WI38 (cell line): ENCODE measurements at regions not wholly inside any gene's neighbourhood (a gene's known extent, or its start where the extent isn't known, plus 50 kb on each side); places are given as distances from the start of the nearest gene placed in this dataset.
"Not testable (repeated sequence)": the region's sequence is repeated elsewhere in the genome, so short reads cannot be mapped to it uniquely, and the experiment has no call there.

Experiments used
- H3K4me3 ChIP-seq: 2 replicates; pipeline ENCODE4 v1.5.1; 2011; ENCODE audit warnings: low read depth, mild to moderate bottlenecking, control low read depth, low read length
- TF ChIP-seq, protein P1 (sequence below): IDR thresholded peaks from 2 replicates; pipeline ENCODE4 v1.5.1; 2012; ENCODE audit warnings: low read depth, mild to moderate bottlenecking, control low read depth, low read length

DNA sequence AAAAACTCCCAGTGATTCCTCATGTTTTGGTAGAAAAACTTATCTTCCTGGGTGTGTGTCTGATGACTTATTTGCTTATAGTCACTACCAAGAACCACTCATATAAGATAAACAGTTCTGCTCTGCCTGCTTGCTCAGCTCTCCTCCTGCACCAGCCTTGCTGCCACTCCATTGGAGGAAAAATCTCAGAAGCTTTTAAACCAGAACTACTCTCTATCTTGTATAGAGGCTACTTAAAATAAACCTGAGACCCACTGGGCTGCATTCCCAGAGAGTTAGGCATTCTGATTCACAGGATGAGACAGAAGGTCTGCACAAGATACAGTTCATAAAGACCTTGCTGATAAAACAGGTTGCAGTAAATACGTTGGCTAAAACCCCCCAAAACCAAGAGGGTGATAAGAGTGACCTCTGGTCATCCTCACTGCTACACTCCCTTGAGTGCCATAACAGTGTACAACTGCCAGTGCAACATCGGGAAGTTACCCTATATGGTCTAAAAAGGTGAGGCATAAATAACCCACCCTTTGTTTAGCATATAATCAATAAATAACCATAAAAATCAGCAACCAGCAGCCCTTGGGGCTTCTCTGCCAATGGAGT, 728.3 kb downstream of the EPHA7 start:
- TF ChIP-seq, protein P1, sequence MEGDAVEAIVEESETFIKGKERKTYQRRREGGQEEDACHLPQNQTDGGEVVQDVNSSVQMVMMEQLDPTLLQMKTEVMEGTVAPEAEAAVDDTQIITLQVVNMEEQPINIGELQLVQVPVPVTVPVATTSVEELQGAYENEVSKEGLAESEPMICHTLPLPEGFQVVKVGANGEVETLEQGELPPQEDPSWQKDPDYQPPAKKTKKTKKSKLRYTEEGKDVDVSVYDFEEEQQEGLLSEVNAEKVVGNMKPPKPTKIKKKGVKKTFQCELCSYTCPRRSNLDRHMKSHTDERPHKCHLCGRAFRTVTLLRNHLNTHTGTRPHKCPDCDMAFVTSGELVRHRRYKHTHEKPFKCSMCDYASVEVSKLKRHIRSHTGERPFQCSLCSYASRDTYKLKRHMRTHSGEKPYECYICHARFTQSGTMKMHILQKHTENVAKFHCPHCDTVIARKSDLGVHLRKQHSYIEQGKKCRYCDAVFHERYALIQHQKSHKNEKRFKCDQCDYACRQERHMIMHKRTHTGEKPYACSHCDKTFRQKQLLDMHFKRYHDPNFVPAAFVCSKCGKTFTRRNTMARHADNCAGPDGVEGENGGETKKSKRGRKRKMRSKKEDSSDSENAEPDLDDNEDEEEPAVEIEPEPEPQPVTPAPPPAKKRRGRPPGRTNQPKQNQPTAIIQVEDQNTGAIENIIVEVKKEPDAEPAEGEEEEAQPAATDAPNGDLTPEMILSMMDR = no peak
- no peak overlapping the region for H3K4me3 ChIP-seq

DNA sequence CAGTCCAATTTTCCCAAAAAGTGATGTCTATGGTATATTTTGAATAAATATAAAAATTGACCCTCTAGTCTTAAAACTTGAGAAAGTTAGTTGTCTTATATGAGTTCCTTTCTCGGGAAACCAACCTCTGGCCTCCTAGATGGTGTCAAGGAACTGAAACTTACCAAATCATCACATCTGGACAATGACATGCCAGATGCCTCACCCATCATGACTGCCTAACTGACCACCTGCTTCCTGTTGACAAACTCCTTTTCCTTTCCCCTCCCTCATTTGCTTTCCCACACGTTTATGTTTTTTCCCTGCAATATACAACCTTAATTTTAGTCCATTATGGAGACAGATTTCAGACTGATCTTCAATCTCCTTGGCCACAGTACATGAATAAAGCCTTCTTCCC, 731.0 kb downstream of the EPHA7 start:
- H3K4me3 ChIP-seq = no peak overlapping the region
- TF ChIP-seq, protein P1 = no peak

DNA sequence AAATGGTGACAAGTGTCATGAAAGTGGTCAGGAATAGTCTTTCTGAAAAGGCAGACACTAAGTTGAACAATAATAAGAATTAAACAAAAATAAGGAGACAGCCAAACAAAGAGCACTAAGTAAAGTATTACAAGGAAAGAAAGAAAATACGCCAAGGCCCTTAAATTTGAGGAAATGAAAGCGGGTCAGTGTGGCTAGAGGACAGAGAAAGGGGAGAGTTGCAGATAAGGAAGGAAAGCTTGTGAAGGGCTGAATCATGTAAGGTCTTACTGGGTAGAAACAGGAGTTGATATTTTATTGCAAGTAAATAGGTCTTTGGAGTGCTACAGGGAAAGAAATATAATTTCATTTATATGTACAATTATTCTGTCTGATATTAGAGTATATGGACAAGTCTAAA, 732.1 kb downstream of the EPHA7 start:
- no peak overlapping the region for H3K4me3 ChIP-seq
- TF ChIP-seq, protein P1 = no peak

DNA sequence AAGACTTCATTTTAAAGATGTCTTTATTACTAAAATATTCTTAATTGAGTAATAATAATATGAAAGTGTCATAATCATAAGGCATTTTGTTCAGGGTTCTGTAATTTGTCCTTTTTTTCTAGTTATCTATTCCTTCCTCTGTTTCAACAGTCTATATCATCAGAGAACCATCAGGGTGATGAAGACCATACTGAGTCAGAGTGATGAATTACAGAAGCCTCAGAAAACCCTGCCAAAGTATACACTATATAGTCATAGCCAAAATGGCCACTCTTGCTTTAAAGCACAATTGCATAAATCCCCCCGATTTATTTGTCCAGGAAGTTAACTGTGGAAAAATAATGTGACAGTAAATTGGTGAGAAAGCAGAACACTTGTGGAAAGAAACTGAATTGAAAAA, 735.0 kb downstream of the EPHA7 start:
- TF ChIP-seq, protein P1 = no peak
- H3K4me3 ChIP-seq = no peak overlapping the region

DNA sequence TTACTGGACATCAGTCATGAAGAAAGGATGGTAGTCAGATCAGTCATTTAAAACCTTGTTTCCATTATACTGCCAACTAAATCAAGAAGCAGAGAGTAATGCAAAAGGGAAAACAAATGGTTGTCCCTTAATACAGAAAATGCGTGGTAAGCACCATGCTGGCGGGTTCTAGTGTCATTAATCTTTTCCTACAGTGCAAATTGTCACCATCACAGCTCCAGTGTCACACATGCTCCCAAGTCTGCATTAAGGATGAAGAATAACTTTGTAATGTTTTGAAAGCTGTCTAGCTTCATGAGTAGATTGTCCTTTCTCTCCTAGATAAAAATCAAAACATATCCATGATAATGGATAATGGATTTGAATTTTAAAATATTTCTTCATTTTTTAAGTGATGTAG, 735.6 kb downstream of the EPHA7 start:
- no peak overlapping the region for H3K4me3 ChIP-seq
- TF ChIP-seq, protein P1 = no peak

DNA sequence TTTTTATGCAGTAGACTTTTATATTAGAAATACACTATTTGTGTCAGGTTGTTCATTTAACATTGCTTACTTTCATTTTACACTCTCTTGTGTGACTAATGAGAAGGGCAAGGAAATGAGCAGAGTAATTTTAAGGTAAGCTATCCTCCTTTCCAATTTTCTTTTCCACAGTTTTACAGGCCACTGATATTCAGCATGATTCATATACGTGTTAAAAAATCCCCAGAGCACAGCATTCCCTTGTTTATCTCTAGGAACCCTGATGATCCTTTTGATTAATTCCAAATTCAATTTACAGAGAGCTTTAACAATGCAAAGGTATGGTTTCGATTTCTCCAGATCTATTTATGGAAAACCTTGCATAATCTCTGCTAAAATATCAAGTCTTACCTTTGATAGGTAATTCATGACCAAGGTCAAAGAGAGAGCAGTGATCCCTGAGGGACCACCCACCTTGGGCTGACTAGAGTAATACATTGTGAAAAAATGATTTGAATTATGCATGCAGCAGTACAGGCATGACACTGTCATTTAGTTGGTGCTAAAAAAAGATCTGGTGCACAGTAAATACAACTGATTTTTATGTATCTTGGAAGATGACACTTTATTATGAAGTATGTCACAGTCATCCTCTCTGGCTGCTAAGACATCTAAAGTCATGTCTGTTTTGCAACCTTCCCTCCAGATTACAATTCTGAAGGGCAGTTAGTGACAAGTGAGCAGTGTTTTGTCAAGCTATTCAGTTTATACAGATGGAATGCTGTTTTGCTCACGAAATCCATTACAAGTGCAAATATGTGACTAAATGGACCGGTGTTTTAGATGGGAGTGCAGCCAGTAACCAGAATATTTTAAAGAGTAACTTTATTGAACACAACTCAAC, 736.6 kb downstream of the EPHA7 start:
- TF ChIP-seq, protein P1 = no peak

DNA sequence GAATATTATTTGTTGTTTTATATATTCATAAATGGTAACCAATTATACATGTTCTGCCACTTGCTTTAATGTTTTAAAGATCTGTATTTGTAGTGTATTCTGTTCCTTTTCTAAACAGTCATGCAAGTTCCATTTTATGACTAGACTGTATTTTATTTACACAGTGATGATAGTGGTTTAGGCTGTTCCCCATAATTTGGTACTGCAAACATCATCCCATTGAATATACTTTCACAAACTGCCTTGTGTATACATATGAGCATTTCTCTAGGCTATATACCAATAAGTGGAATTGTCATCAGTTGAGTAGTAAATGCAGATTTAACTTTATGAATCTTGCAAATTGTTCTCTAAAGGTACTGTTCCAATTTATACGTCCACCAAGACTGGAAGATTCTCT, 738.0 kb downstream of the EPHA7 start:
- no peak overlapping the region for H3K4me3 ChIP-seq
- TF ChIP-seq, protein P1 = no peak

More for the DNA sequence above, 736.6 kb downstream of the EPHA7 start:
- H3K4me3 ChIP-seq = no peak overlapping the region

DNA sequence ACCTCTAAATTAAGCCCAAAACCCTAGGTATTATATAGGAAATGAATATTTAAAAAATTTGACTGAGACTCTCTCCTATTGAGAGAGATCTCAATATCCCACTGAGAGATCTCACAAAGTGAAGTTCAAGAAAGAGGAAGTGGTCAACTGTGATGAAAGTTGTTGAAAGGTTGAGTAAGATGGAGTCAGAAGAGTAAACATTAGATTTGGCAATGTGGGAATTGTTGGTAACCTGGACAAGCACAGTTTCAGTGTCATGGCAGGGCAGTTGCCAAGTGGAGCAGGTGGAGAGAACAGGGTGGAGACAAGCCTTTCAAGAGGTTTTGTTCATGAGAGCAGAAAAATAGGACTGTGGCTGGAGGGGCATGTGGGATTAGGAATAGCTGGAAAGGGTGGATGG, 747.9 kb downstream of the EPHA7 start:
- H3K4me3 ChIP-seq = not testable (repeated sequence)
